GM12878 (cell line): ENCODE measurements at regions not wholly inside any gene's neighbourhood (a gene's known extent, or its start where the extent isn't known, plus 50 kb on each side); places are given as distances from the start of the nearest gene placed in this dataset.

ENCODE experiments used
- ATAC-seq: fragments of 200-7000 bp; cut with Tn5 transposase; 3 replicates; pipeline ENCODE4 v1.9.1; 2020; ENCODE audit warnings: mild to moderate bottlenecking, moderate library complexity
- BruUV-seq: library from RNA; stranded (reverse); fragments of 400-500 nt; replicated peaks from 2 replicates; lab custom pipeline; 2021; lab: Mats Ljungman, UMichigan
- CTCF ChIA-PET: fragments of 300-600 bp; sonication (Branson Sonifier 250); formaldehyde crosslinking; extraction: SDS; loops from one replicate; lab custom pipeline; 2021; ENCODE audit warnings: inconsistent platforms; lab: Yijun Ruan, JAX
- POLR2A ChIA-PET: fragments of 350-600 bp; formaldehyde crosslinking; extraction: SDS; loops from one replicate; lab custom pipeline; 2021; ENCODE audit warnings: inconsistent platforms; lab: Charles Lee
- RAD21 ChIA-PET: fragments of 300-600 bp; sonication (Branson Sonifier 250); formaldehyde crosslinking; loops from one replicate; lab custom pipeline; 2023; ENCODE audit warnings: antibody characterized with exemption; ENCODE audit not compliant: unreplicated experiment; lab: Charles Lee
- SMC1A ChIA-PET: fragments of 300-600 bp; sonication (Branson Sonifier 250); formaldehyde crosslinking; loops from one replicate; lab custom pipeline; 2023; ENCODE audit not compliant: unreplicated experiment, uncharacterized antibody; lab: Charles Lee
- DNase-seq: peaks from one replicate; pipeline ENCODE4 v3.0.0-alpha.2; 2011; ENCODE audit warnings: low read depth, low spot score
- FAIRE-seq: peaks from 3 replicates; lab custom pipeline; 2011; peaks lifted over from hg19 to GRCh38; lab: Jason Lieb, UNC
- H2AFZ ChIP-seq: 2 replicates; pipeline ENCODE4 v1.6.0; 2011; ENCODE audit warnings: low read depth, low read length, control low read depth; ENCODE audit not compliant: control insufficient read depth
- H3K27ac ChIP-seq: 2 replicates; pipeline ENCODE4 v1.5.1; 2011; ENCODE audit warnings: control low read depth; ENCODE audit not compliant: control insufficient read depth, insufficient read depth
- H3K27me3 ChIP-seq, 2 experiments: replicated peaks in 1 of 2; 2 replicates each; pipeline versions ENCODE4 v1.6.0 to v1.6.1; 2011; ENCODE audit warnings: low read length in 1 of 2; ENCODE audit not compliant: control insufficient read depth in 2 of 2, insufficient read depth in 2 of 2
- H3K36me3 ChIP-seq, 2 experiments: 2 replicates each; pipeline ENCODE4 v1.5.1; 2011; ENCODE audit warnings: low read length in 1 of 2; ENCODE audit not compliant: control insufficient read depth in 2 of 2, insufficient read depth in 2 of 2
- H3K4me1 ChIP-seq: 2 replicates; pipeline ENCODE4 v1.6.1; 2011; ENCODE audit warnings: mild to moderate bottlenecking, low read length, moderate library complexity, mixed read lengths; ENCODE audit not compliant: control insufficient read depth, insufficient read depth
- H3K4me2 ChIP-seq: 2 replicates; pipeline ENCODE4 v1.6.0; 2011; ENCODE audit warnings: control low read depth; ENCODE audit not compliant: control insufficient read depth, insufficient read depth
- H3K4me3 ChIP-seq: fragments of 200-600 bp; sonication (generic); 2 replicates; pipeline ENCODE4 v1.5.1; 2016
- H3K79me2 ChIP-seq: 2 replicates; pipeline ENCODE4 v1.6.0; 2011; ENCODE audit warnings: low read length; ENCODE audit not compliant: control insufficient read depth, insufficient read depth
- H3K9ac ChIP-seq: 2 replicates; pipeline ENCODE4 v1.8.0; 2011; ENCODE audit warnings: low read length, control low read depth, mixed read lengths; ENCODE audit not compliant: control insufficient read depth, insufficient read depth
- H3K9me3 ChIP-seq: replicated peaks from 3 replicates; pipeline ENCODE4 v1.5.1; 2011; ENCODE audit warnings: mild to moderate bottlenecking, low read length; ENCODE audit not compliant: control insufficient read depth, insufficient read depth
- H4K20me1 ChIP-seq: 2 replicates; pipeline ENCODE4 v1.6.0; 2011; ENCODE audit not compliant: control insufficient read depth, insufficient read depth
- CHD1 ChIP-seq: IDR thresholded peaks from 2 replicates; pipeline ENCODE4 v1.6.1; 2012; ENCODE audit warnings: low read depth, low read length, improper control_type of control experiment
- ETV6 ChIP-seq, 2 experiments: fragments of 450-650 bp in 1 of 2; IDR thresholded peaks in 1 of 2; conservative IDR thresholded peaks in 1 of 2; 2 replicates each; pipeline ENCODE4 v1.6.1; 2014; ENCODE audit warnings: antibody characterized with exemption in 1 of 2, borderline replicate concordance in 1 of 2, low read depth in 1 of 2, mild to moderate bottlenecking in 1 of 2, moderate library complexity in 1 of 2
- NBN ChIP-seq: fragments of 450-650 bp; IDR thresholded peaks from 2 replicates; pipeline ENCODE4 v1.6.1; 2016
- POLR2AphosphoS5 ChIP-seq: IDR thresholded peaks from 2 replicates; pipeline ENCODE4 v1.6.1; 2011; ENCODE audit warnings: mild to moderate bottlenecking, low read length, inconsistent platforms
- RBBP5 ChIP-seq: fragments of 200-600 bp; sonication (generic); conservative IDR thresholded peaks from 2 replicates; pipeline ENCODE4 v1.6.1; 2016
- RUNX3 ChIP-seq: IDR thresholded peaks from 2 replicates; pipeline ENCODE4 v1.6.1; 2012; ENCODE audit warnings: low read length, inconsistent platforms
- YBX1 ChIP-seq: fragments of 450-650 bp; IDR thresholded peaks from 2 replicates; pipeline ENCODE4 v1.6.1; 2016; ENCODE audit warnings: antibody characterized with exemption
- ZSCAN29 ChIP-seq: fragments of 450-650 bp; IDR thresholded peaks from 2 replicates; pipeline ENCODE4 v1.6.1; 2017; ENCODE audit warnings: mild to moderate bottlenecking, moderate library complexity
- WGBS: methylation state at CpG from one replicate; pipeline ENCODE4 v1.1.6; 2016; ENCODE audit warnings: low lambda C conversion rate; ENCODE audit not compliant: insufficient replicate concordance, insufficient coverage; ENCODE audit errors: missing lambda C conversion rate; 5-methylcytosine and 5-hydroxymethylcytosine counted together
- in situ Hi-C: fragments of 300-500 bp; cut with MboI; formaldehyde crosslinking; loops from 9 replicates; pipeline ENCODE4 v1.14.3; 2018; ENCODE audit warnings: mixed read lengths
- intact Hi-C: fragments of 100-400 bp; cut with micrococcal nuclease; formaldehyde crosslinking; loops from one replicate; pipeline ENCODE4 v1.14.2; 2022; ENCODE audit not compliant: unreplicated experiment

DNA sequence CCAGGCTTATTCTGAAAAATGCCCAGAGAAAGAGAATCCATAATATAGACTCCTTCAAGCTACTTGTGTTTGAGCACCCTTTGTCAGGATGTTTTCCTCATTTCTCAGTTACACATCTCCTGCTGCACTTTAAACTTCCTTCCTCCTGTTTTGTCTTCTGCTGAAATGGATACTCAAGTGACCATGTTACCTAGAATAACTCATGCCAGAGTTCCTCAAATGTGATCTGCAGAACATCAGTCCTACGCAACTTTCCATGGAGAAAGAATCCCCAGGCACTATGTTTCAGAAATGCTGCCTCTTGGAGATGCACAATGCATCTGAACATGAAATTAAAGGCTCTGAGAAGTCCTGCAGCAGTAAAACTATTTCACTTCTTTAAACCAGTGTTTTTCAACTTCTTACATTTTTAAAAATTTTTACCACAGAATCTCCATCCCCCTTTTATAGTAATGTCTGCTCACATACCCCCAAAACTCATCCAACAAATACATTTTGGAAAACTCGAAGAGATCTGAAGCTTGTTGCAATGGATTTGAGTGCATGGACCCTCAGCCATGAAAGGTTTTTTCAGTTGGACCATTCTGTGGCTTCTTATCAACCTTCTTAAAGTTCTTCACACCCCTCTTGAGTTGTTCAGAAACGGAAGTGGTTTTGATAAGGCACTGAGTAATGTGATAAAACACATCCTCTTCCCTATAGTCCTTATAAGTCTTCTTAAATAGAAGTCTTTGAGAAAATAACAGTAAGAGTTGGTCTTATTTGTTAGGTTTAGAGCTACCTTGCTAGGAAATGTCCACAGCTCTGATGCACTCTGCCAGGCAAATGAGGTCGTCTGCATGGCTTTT is 84.5 kb upstream of the KCNA1 start:
- intact Hi-C loops, result no loop called here
- FAIRE-seq (no peak), ATAC-seq (peak; percentile 14; the same call in 1 of the 3 replicates), DNase-seq (no peak)
- Histone ChIP-seq H3K4me2 (peak overlapping the region; percentile 45; the same call in 1 of the 2 replicates), H2AFZ (no peak overlapping the region), H3K27me3 (no peaks in the 10 kb centered on the region), H3K9ac (no peak overlapping the region), H3K27ac (no peak overlapping the region), H3K4me1 (peaks cover 26% of the 10 kb centered on the region), H4K20me1 (no peaks in the 10 kb centered on the region), H3K36me3 (no peaks in the 10 kb centered on the region; a peak in 1 of 4 replicates), H3K9me3 (no peaks in the 10 kb centered on the region; the same call in 2 of the 3 replicates), H3K79me2 (peaks cover 12% of the 10 kb centered on the region), H3K4me3 (no peak overlapping the region; the same call in 1 of the 2 replicates)
- BruUV-seq, result no TSS peak
- TF ChIP-seq CHD1 (no peak), RUNX3 (peak; percentile 78)
- 42% methylated on average over 4 of the region's 4 CpGs for WGBS
- ChIA-PET POLR2A (no interaction called here), SMC1A (interaction anchor here (1.7 kb wide), 1 partner anchor 16 kb away, joined by 3 read pairs; no protein-coding TSS in a partner anchor), CTCF (interaction anchor here (1.4 to 1.9 kb wide), 2 partner anchors 30 to 32 kb away, joined by 4 to 5 read pairs; no protein-coding TSS in a partner anchor), RAD21 (no interaction called here)
- in situ Hi-C loops, result no loop called here

DNA sequence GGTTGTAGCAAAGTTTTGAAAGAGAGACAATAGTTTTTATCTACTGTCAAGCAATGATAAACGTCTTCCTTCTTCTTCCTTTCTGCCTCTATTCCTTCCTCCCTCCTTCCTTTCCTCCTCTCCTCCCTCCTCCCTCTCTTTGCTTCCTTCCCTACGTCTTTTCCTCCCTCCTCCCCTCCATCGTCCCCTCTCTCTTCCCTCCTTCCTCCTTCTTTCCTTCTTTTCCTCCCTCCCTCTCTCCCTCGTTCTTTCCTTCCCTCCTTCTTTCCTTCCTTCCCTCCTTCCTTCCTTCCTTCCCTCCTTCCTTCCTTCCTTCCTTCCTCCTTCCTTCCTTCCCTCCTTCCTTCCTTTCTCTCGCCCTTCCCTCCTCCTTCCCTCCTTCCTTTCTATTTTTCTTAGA is 82.8 kb upstream of the KCNA1 start:
- 58% methylated on average over 5 of the region's 5 CpGs for WGBS
- no peaks in the 10 kb centered on the region; the same call in 2 of the 3 replicates for H3K9me3 ChIP-seq
- H3K27me3 ChIP-seq, result no peaks in the 10 kb centered on the region
- FAIRE-seq (no peak), ATAC-seq (no peak), DNase-seq (no peak)
- H3K27ac ChIP-seq, result no peak overlapping the region
- POLR2A ChIA-PET, result interaction anchor here (1.2 kb wide), 1 partner anchor 14 kb away, joined by 3 read pairs; no protein-coding TSS in a partner anchor
- CTCF ChIA-PET, result interaction anchor here (1.0 to 2.2 kb wide), 4 partner anchors 11 to 31 kb away, joined by 4 to 10 read pairs (median 4); no protein-coding TSS in a partner anchor
- in situ Hi-C loops, result no loop called here
- SMC1A ChIA-PET, result interaction anchor here (0.9 kb wide), 1 partner anchor 69 kb away, joined by 3 read pairs; no protein-coding TSS in a partner anchor
- peaks cover 12% of the 10 kb centered on the region for H3K79me2 ChIP-seq
- no peaks in the 10 kb centered on the region for H4K20me1 ChIP-seq
- H3K36me3 ChIP-seq, result no peaks in the 10 kb centered on the region; a peak in 1 of 4 replicates
- intact Hi-C loops, result no loop called here
- no peak overlapping the region for H3K4me3 ChIP-seq
- no peak overlapping the region for H2AFZ ChIP-seq
- H3K4me1 ChIP-seq, result peaks cover 27% of the 10 kb centered on the region
- H3K4me2 ChIP-seq, result peak overlapping the region; percentile 21
- RAD21 ChIA-PET, result no interaction called here
- H3K9ac ChIP-seq, result no peak overlapping the region
- TF ChIP-seq ZSCAN29, result no peak
- peak in 1 of 2 experiments; percentile 28; a peak in 1 of 4 replicates for TF ChIP-seq ETV6 (conservative IDR thresholded peaks at IDR 0.05 in 1 of 2, IDR thresholded peaks at IDR 0.05 in 1 of 2; ENCODE audit: borderline replicate concordance in 1 of 2, low read depth in 1 of 2)
- no peak for TF ChIP-seq YBX1
- TF ChIP-seq NBN, result peak; percentile 33; the same call in 1 of the 2 replicates
- TF ChIP-seq RBBP5, result no peak
- no peak for TF ChIP-seq POLR2AphosphoS5
- no TSS peak for BruUV-seq
